KMS-11 (cell line): ENCODE measurements at regions not wholly inside any gene's neighbourhood (a gene's known extent, or its start where the extent isn't known, plus 50 kb on each side); places are given as distances from the start of the nearest gene placed in this dataset.
"Not testable (repeated sequence)": the region's sequence is repeated elsewhere in the genome, so short reads cannot be mapped to it uniquely, and the experiment has no call there.

Source experiments
- H2AFZ ChIP-seq: fragments of 200-600 bp; sonication (generic); 2 replicates; pipeline ENCODE4 v1.6.1; 2016; ENCODE audit warnings: antibody characterized with exemption, mixed run types, low read depth
- H3K27ac ChIP-seq: fragments of 200-600 bp; sonication (generic); 2 replicates; pipeline ENCODE4 v1.6.1; 2016; ENCODE audit warnings: mild to moderate bottlenecking, mixed run types
- H3K27me3 ChIP-seq: fragments of 200-600 bp; sonication (generic); 2 replicates; pipeline ENCODE4 v1.6.1; 2017; ENCODE audit warnings: mild to moderate bottlenecking, low read depth, mixed run types, moderate library complexity; ENCODE audit not compliant: insufficient read depth
- H3K36me3 ChIP-seq: fragments of 200-600 bp; sonication (generic); 2 replicates; pipeline ENCODE4 v1.6.1; 2017; ENCODE audit warnings: mild to moderate bottlenecking, mixed run types; ENCODE audit not compliant: insufficient read depth
- H3K4me1 ChIP-seq: fragments of 200-600 bp; sonication (generic); 2 replicates; pipeline ENCODE4 v1.6.1; 2016; ENCODE audit warnings: mild to moderate bottlenecking, low read depth, mixed run types; ENCODE audit not compliant: poor library complexity, severe bottlenecking
- H3K4me2 ChIP-seq: fragments of 200-600 bp; sonication (generic); 2 replicates; pipeline ENCODE4 v1.7.0; 2016; ENCODE audit warnings: mild to moderate bottlenecking, mixed run types
- H3K4me3 ChIP-seq: fragments of 200-600 bp; sonication (generic); IDR thresholded peaks from 2 replicates; pipeline ENCODE4 v1.6.1; 2017; ENCODE audit warnings: low read depth, low read length, mixed read lengths; ENCODE audit not compliant: insufficient read depth
- H3K79me2 ChIP-seq: fragments of 200-600 bp; sonication (generic); 2 replicates; pipeline ENCODE4 v1.6.1; 2016; ENCODE audit warnings: low read depth, mixed run types; ENCODE audit not compliant: insufficient read depth
- H3K9ac ChIP-seq: fragments of 200-600 bp; sonication (generic); 2 replicates; pipeline ENCODE4 v1.6.1; 2016; ENCODE audit warnings: mild to moderate bottlenecking, mixed run types
- H4K20me1 ChIP-seq: fragments of 200-600 bp; sonication (generic); 2 replicates; pipeline ENCODE4 v1.6.1; 2016; ENCODE audit warnings: mild to moderate bottlenecking, mixed run types; ENCODE audit not compliant: insufficient read depth
- CTCF ChIP-seq: fragments of 200-600 bp; sonication (generic); conservative IDR thresholded peaks from 2 replicates; pipeline ENCODE4 v1.6.1; 2017; ENCODE audit warnings: low read depth, mild to moderate bottlenecking, antibody characterized with exemption, low read length, moderate library complexity, mixed read lengths

GRCh38 chr15:69562564-69562963 is 109.9 kb downstream of the RPLP1 start:
- Histone ChIP-seq H3K27ac (no peak overlapping the region), H3K27me3 (no peaks in the 10 kb centered on the region), H3K9ac (no peak overlapping the region), H3K4me2 (no peak overlapping the region), H3K79me2 (no peaks in the 10 kb centered on the region), H3K4me1 (no peaks in the 10 kb centered on the region), H2AFZ (no peak overlapping the region), H3K36me3 (no peaks in the 10 kb centered on the region), H3K4me3 (no peak overlapping the region), H4K20me1 (no peaks in the 10 kb centered on the region)
- no peak for TF ChIP-seq CTCF

- H3K4me1 ChIP-seq: no peaks in the 10 kb centered on the region
Observed at GRCh38 chr15:69565066-69565655, 112.5 kb downstream of the RPLP1 start.

GRCh38 chr15:69567238-69567760 is 114.7 kb downstream of the RPLP1 start:
- not testable (repeated sequence) for H3K4me1 ChIP-seq, H3K4me3 ChIP-seq, H3K36me3 ChIP-seq, H3K9ac ChIP-seq, H4K20me1 ChIP-seq, H3K27me3 ChIP-seq, H3K4me2 ChIP-seq, H2AFZ ChIP-seq, H3K27ac ChIP-seq, H3K79me2 ChIP-seq

More at GRCh38 chr15:69565066-69565655, 112.5 kb downstream of the RPLP1 start:
- no peaks in the 10 kb centered on the region for H4K20me1 ChIP-seq
- no peak overlapping the region for H2AFZ ChIP-seq
- H3K36me3 ChIP-seq: no peaks in the 10 kb centered on the region
- H3K27ac ChIP-seq: no peak overlapping the region
- no peak for TF ChIP-seq CTCF
- H3K9ac ChIP-seq: no peak overlapping the region
- H3K4me2 ChIP-seq: no peak overlapping the region
- H3K27me3 ChIP-seq: no peaks in the 10 kb centered on the region
- H3K4me3 ChIP-seq: no peak overlapping the region
- no peaks in the 10 kb centered on the region for H3K79me2 ChIP-seq

- Histone ChIP-seq H3K36me3 (no peaks in the 10 kb centered on the region), H3K4me1 (no peaks in the 10 kb centered on the region), H3K9ac (no peak overlapping the region), H3K4me3 (no peak overlapping the region), H3K27ac (no peak overlapping the region), H2AFZ (no peak overlapping the region), H4K20me1 (no peaks in the 10 kb centered on the region), H3K27me3 (no peaks in the 10 kb centered on the region), H3K79me2 (no peaks in the 10 kb centered on the region), H3K4me2 (no peak overlapping the region)
- TF ChIP-seq CTCF: no peak
Observed at GRCh38 chr15:69568173-69569009, 115.8 kb downstream of the RPLP1 start.

GRCh38 chr15:69570454-69570853 is 117.8 kb downstream of the RPLP1 start:
- Histone ChIP-seq H3K4me1 (no peaks in the 10 kb centered on the region), H4K20me1 (no peaks in the 10 kb centered on the region), H3K27me3 (no peaks in the 10 kb centered on the region), H3K79me2 (no peaks in the 10 kb centered on the region), H3K36me3 (no peaks in the 10 kb centered on the region), H3K27ac (no peak overlapping the region), H3K9ac (no peak overlapping the region), H3K4me3 (no peak overlapping the region), H3K4me2 (no peak overlapping the region), H2AFZ (no peak overlapping the region)
- no peak for TF ChIP-seq CTCF
